8988T (cell line): ENCODE measurements at regions not wholly inside any gene's neighbourhood (a gene's known extent, or its start where the extent isn't known, plus 50 kb on each side); places are given as distances from the start of the nearest gene placed in this dataset.
"Not testable (repeated sequence)": the region's sequence is repeated elsewhere in the genome, so short reads cannot be mapped to it uniquely, and the experiment has no call there.

Experiments
- DNase-seq: peaks from one replicate; pipeline ENCODE4 v3.0.0; 2011

GRCh38 chr17:33983824-33984574, 271.1 kb upstream of the CCL2 start:
- DNase-seq = no peak

GRCh38 chr17:33986088-33986487, 269.0 kb upstream of the CCL2 start:
- no peak for DNase-seq

- no peak for DNase-seq
Measured at GRCh38 chr17:33986566-33986965, 268.5 kb upstream of the CCL2 start.

- no peak for DNase-seq
Measured at GRCh38 chr17:33987162-33987561, 267.9 kb upstream of the CCL2 start.

GRCh38 chr17:33989361-33990148, 265.5 kb upstream of the CCL2 start:
- DNase-seq = no peak

GRCh38 chr17:33990943-33991706, 264.0 kb upstream of the CCL2 start:
- DNase-seq = no peak

GRCh38 chr17:33992113-33992512, 263.0 kb upstream of the CCL2 start:
- no peak for DNase-seq

- DNase-seq = no peak
Measured at GRCh38 chr17:34000639-34001038, 254.4 kb upstream of the CCL2 start.

- DNase-seq = no peak
Measured at GRCh38 chr17:34001246-34001645, 253.8 kb upstream of the CCL2 start.

GRCh38 chr17:34006126-34006525, 249.0 kb upstream of the CCL2 start:
- DNase-seq = no peak

GRCh38 chr17:34008125-34008524, 247.0 kb upstream of the CCL2 start:
- DNase-seq = no peak

GRCh38 chr17:34009912-34010311, 245.2 kb upstream of the CCL2 start:
- DNase-seq = no peak

- no peak for DNase-seq
Measured at GRCh38 chr17:34010534-34010933, 244.6 kb upstream of the CCL2 start.

- no peak for DNase-seq
Measured at GRCh38 chr17:34011599-34011998, 243.5 kb upstream of the CCL2 start.

- DNase-seq = no peak
Measured at GRCh38 chr17:34012709-34013375, 242.2 kb upstream of the CCL2 start.

- DNase-seq = no peak
Measured at GRCh38 chr17:34015253-34015652, 239.8 kb upstream of the CCL2 start.

- no peak for DNase-seq
Measured at GRCh38 chr17:34024386-34024785, 230.7 kb upstream of the CCL2 start.

GRCh38 chr17:34024806-34025551, 230.1 kb upstream of the CCL2 start:
- no peak for DNase-seq

- DNase-seq = not testable (repeated sequence)
Measured at GRCh38 chr17:34030601-34031000, 224.5 kb upstream of the CCL2 start.

- not testable (repeated sequence) for DNase-seq
Measured at GRCh38 chr17:34032305-34032704, 222.8 kb upstream of the CCL2 start.

GRCh38 chr17:34038786-34039185, 216.3 kb upstream of the CCL2 start:
- DNase-seq = not testable (repeated sequence)

GRCh38 chr17:34039213-34039612, 215.9 kb upstream of the CCL2 start:
- DNase-seq = not testable (repeated sequence)
